HG03025 (cell line): ENCODE measurements at regions not wholly inside any gene's neighbourhood (a gene's known extent, or its start where the extent isn't known, plus 50 kb on each side); places are given as distances from the start of the nearest gene placed in this dataset.

Experiments used
- ATAC-seq: cut with Tn5 transposase; IDR thresholded peaks from one replicate; pipeline ENCODE4 v1.9.1; 2021; ENCODE audit warnings: mild to moderate bottlenecking, moderate library complexity; ENCODE audit not compliant: unreplicated experiment, low FRiP score

DNA sequence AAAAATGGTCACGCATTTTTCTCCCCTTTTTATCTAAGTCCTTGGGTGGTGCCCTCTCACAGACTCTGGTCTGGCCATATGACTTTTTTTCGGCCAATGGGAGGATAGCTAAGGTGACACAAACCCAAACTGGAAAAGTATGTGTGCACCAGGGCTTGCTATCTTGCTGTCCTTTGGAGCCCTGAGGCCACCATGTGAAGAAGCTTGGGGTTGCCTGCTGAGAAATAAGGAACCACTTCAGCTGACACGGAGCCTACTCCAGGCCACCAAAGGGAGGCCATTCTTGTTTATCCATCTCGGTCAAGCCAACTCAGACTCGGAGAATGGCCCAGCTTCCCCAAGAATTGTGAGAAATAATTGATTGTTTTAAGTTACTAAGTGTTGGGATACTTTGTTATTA lies 111.4 kb upstream of the ZFHX3 start:
- ATAC-seq, result no peak

DNA sequence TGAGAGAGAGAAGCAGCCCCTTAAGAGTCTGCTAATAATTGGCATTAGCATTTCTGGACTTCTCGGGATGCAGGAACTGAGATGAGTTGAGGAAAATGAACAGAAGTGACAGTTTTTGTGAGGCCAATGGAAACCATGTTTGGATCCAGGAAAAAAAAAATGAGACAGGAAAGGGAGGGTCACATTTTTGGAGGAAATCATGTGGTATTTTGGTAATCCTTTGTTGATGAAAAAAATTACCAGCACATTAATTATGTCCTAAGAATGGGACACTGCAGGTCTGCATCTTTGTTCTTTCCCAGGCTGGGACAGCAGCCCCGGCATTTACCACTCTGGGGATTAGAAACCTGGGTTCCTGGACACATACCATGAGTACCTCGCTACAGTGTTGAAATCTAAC lies 109.9 kb upstream of the ZFHX3 start:
- ATAC-seq, result no peak

- ATAC-seq, result no peak
Measured at GRCh38 chr16:73154063-73154870, 106.3 kb upstream of the ZFHX3 start.

DNA sequence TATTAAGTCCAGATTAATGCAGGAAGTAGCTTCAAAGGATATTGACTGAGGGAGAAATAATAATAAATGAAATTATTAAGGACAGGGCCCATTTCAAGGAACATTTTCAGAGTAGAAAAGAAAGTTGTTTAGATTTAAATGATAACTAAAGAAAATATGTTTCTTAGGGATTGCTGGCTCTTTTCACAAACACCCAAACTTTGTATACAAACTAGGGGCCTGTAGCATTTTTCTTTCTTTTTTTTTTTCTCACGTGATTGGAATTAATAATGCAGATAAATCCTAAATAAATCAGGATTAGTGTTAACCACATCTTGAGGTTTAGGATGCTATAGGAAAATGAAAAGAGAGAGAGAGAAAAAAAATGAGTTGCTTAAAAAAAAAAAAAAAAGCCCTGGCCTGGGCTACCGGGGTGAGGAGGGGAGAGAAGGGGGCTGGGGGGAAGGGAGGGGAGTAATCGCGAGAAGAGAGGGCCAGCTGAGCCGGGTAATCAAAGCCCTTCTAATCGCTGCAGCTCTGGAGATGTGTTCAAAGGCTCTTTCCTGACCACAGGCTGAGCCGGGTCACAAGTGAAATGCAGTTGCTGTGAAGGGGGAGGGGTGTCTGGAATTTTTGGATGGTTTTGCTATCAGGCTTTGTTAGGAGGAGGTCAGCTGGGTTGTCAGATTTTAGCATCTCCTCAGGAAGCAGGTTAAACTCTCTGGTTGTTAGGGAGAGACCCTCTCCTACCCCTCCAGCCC lies 104.6 kb upstream of the ZFHX3 start:
- ATAC-seq, result no peak

DNA sequence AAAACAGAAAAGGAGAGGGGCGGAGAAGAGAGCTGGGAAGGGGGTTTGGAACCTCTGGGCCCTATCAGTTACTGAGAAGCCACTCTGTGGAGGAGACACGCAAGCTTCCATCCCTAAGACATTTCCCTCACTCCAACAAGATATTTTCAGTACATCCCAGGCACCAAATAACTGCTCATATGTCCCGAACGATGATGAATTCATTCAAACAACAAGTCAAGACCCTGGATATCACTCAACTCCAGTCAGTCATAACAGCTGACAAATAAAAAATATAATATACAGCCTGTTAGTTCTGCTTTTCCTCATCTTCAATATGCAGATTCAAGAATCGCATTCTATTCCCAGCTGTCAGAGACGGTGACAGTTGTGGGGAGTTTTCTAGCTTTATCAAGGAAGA lies 104.0 kb upstream of the ZFHX3 start:
- ATAC-seq, result no peak

DNA sequence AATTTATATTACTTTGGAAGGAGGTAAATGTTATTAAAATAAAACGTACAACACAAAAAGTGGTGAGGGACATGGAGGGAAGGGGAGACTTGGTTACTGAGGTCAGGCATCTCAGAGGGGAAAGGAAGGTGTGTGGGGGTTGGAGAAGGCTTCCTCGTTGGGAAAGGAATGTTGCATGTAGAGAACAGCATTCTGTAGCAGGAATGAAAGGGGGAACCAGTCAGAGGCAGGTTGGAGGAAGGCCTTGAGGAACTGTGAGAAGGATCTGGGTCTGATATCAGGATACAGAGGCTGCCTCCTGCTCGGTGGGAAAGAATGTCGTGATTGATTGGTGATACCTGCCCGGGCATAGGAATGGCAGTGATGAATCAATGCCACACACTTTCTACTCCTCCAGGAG lies 103.3 kb upstream of the ZFHX3 start:
- no peak for ATAC-seq

- no peak for ATAC-seq
Measured at GRCh38 chr16:73150786-73151185, 102.9 kb upstream of the ZFHX3 start.

GRCh38 chr16:73149334-73149733 lies 101.4 kb upstream of the ZFHX3 start:
- no peak for ATAC-seq

DNA sequence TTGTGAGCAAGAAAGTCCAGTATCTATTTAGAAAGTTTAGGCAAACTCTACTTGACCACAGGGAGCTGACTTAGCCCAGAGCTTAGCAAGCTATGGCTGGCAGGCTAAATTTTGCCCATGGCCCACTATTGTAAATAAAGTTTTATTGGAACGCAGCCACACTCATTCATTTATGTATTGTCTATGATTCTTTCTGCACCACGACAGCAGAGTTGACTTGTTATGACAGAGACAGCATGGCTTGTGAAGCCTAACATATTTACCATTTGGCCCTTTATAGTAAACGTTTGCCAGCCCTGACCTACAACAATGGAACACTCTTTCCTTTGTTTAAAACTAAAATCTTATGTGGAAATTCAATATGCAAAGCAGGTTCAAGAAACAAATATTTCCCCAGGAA lies 100.0 kb upstream of the ZFHX3 start:
- ATAC-seq, result no peak

- ATAC-seq, result no peak
Measured at GRCh38 chr16:73145166-73145880, 97.4 kb upstream of the ZFHX3 start.

DNA sequence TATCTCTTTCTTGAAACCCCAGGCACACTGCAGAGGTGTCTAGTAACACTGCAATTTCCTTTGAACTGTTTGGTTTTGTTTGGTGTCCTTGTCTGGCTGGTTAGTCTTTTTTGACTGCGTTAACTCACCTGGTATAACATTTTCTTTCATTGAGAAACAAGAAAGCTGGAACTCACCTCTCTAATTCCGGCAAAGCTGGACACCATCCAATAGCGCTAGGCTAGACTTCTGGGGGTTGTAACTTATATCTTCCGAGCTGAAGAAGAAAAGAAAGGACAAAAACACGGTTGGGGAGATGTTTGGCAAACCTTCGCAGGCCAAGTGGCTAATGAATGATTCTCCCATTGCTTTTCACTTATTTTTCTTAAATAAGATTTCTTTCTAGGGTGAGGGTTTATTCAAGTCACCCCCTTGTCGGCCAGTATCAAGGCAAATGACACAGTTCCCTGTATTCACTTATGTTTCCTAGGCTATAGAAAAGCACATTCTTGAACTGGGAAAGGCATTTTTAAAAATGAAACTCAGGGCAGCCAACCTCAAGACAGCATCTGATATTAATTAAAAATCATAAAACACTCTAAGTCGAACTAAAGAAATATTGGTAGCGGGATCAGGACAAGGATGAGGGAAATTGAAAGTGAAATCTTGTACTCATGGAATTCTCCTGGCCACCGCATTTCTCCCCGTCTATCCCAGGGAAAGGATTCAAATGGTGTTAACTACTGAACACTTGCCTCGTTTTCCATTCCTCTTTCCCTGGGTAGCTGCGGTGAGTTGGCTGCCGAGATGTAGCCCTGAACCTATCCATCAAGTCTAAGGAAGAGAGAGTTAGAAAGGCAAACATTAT lies 95.9 kb upstream of the ZFHX3 start:
- ATAC-seq, result no peak

DNA sequence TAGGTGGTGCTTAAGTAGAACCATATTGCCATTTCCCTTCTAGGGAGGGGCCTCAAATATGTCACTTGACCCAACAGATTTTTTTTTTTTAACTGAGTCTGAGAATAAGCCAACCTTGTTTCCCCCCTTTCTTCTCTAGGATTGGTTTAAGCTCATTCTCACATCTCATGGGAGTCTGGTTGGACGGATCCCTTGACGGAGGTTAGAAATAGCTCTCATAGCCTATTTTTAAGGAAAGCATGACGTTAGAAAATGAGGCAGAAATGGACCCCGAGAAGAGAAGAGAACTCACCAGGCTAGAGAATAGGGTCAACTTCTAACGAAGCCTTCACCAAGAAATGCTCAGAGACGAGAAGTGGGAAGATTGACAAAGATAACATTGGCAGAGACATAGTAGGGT lies 95.1 kb upstream of the ZFHX3 start:
- ATAC-seq, result no peak

DNA sequence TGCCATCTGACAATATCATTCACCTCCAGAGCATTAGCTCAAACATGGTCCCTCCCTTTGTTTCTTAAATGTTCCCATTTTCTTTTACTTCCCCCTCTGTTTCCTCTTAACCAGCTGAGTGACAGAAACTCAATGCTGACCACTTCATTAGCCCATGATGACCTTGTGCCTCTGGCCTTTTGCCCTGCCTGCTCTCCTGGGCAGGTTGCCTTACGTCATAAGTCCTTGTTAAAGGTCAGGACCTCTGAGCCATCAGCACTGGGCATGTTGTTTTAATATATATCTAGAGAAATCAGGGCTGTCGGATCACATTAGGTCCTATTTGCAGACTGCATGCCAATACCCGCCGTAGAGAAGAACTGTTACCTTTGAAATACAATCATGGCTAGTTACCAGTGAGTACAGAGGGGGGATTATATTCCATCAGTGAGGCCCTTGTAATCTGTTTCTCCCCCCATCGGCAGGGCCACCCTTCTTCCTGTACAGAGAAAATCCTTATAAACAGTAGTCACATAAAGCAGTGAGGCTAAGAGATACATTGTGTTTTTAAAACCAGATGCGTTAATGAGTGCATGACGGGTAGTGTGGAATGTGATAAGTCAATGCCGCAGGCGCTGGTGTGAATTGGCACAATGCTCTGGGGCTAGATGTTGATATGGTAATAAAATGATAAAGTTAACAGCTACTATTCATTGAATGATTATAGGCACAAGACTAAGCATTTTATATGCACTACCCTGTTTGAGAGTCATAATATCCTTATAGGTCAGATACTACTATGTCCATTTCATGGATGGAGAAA lies 94.3 kb upstream of the ZFHX3 start:
- no peak for ATAC-seq

GRCh38 chr16:73140929-73141328 lies 93.0 kb upstream of the ZFHX3 start:
- ATAC-seq, result no peak

DNA sequence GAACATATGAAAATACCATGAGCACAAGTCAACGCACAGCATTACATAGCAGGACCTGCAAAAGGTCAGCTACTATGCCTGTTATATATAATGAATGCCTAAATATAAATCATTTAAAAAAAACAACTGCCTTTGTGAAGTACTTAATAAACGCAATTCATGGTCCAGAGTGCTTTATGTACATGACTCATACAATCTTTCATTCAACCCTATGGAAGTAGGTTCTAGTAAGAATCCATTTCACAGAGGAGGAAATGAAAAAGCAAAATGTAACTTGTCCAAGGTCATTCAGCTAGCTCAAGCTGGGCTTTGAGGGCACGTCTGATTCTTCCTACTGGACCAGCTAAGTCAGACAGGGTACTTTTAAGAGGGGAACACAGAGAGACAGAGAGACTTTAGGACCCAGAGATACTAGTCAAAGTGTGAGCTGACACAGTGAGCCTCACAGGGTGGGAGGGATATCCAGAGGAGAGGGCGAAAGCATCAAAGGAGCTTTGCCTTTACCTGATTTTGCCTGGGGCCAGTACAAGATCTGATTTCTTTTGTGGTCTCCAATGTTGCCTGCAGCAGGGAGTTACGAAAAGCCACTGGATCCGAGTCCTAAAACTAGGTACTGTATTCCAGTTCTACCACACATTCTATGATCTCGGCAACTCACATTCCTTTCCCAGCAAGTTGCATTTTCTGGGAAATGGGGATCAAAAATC lies 83.4 kb upstream of the ZFHX3 start:
- ATAC-seq, result no peak

DNA sequence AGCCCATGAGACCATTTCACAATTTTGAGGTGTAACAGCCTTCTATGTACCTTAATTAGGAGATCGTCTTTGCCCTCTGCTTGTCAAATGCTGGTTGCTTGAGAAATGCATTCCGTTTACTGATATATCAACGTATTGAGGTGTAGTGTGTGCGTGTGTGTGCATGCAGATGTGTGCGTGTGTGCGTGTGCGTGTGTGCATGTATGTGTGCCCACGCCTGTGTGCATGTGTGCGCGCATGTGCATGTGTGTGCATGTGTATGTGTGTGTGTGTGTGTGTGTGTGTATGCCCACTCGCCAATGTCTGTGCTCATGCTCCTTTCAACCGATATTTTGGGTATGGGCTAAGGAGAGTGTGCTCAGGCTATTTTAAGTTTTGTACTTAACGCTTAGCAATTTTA lies 81.5 kb upstream of the ZFHX3 start:
- no peak for ATAC-seq

DNA sequence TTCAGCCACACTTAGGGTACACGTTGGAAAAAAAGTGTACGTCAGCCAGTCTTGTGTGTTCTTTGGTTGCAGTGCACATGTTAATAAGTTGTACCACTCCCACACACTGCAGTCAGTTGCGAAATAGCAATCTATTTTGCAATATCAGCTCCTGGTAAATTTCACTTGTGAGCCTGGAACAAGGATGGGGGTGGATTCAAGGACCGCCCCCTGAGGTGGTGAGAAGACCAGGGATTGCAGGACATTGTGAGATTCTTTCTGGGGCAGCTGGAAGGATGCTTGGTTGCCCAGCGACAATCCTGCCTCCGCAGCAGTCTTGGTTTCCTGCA lies 78.6 kb upstream of the ZFHX3 start:
- no peak for ATAC-seq

DNA sequence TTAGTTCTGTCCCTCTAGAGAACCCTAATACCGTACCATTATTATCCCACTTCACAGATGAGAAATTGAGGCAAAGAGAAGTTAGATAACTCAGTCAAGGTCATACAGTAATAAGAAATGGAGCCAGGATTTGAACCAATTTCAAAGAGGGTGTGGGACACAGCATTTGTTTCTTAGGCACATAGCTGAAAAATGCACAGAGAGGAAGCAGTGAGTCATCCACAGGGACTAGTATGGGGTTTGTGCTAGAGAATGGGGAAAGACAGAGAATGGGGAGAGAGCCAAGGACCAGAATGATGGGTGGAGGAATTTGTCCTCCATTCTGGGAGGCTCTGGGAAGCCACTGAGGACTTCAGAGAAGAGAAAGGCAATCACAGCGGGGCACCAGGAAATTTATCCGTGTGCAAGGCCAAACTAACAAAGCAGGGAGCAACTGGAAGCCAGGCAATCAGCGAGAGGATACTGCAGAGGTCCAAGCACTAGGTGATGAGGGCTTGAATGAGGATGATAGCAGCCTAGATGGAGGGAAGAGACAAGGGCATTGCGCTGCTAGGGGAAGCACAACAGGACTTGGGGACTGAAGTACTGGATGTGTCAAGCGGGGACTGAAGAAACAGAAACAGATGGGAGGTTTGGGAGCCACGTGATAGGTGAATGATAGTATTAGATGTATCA lies 78.1 kb upstream of the ZFHX3 start:
- no peak for ATAC-seq
